Ishikawa (cell line): ENCODE measurements at regions not wholly inside any gene's neighbourhood (a gene's known extent, or its start where the extent isn't known, plus 50 kb on each side); places are given as distances from the start of the nearest gene placed in this dataset.

Experiments used
- CEBPB ChIP-seq: IDR thresholded peaks from 2 replicates; pipeline ENCODE4 v1.6.1; 2012
- CREB1 ChIP-seq: IDR thresholded peaks from 2 replicates; pipeline ENCODE4 v1.6.1; 2012; ENCODE audit warnings: low read depth
- EGR1 ChIP-seq: IDR thresholded peaks from 2 replicates; pipeline ENCODE4 v1.6.1; 2012
- EP300 ChIP-seq: IDR thresholded peaks from 2 replicates; pipeline ENCODE4 v1.6.1; 2012; ENCODE audit warnings: borderline replicate concordance
- FOXM1 ChIP-seq: IDR thresholded peaks from 2 replicates; pipeline ENCODE4 v1.6.1; 2012; ENCODE audit warnings: low read depth, borderline replicate concordance
- NFIC ChIP-seq: IDR thresholded peaks from 2 replicates; pipeline ENCODE4 v1.6.1; 2012
- RAD21 ChIP-seq: IDR thresholded peaks from 2 replicates; pipeline ENCODE4 v1.6.1; 2012; ENCODE audit warnings: low read depth
- TAF1 ChIP-seq: IDR thresholded peaks from 2 replicates; pipeline ENCODE4 v1.6.1; 2012; ENCODE audit warnings: low read depth, mild to moderate bottlenecking
- TCF12 ChIP-seq: IDR thresholded peaks from 2 replicates; pipeline ENCODE4 v1.6.1; 2012; ENCODE audit warnings: low read depth
- TEAD4 ChIP-seq: IDR thresholded peaks from 2 replicates; pipeline ENCODE4 v1.6.1; 2012
- YY1 ChIP-seq: IDR thresholded peaks from 2 replicates; pipeline ENCODE4 v1.6.1; 2012; ENCODE audit warnings: low read depth
- ZBTB7A ChIP-seq: IDR thresholded peaks from 2 replicates; pipeline ENCODE4 v1.6.1; 2012; ENCODE audit warnings: low read depth
- TF ChIP-seq, protein P1 (sequence below): IDR thresholded peaks from 2 replicates; pipeline ENCODE4 v1.6.1; 2012
- TF ChIP-seq, protein P2 (sequence below): IDR thresholded peaks from 2 replicates; pipeline ENCODE4 v1.6.1; 2012
- TF ChIP-seq, protein P3 (sequence below): IDR thresholded peaks from 2 replicates; pipeline ENCODE4 v1.6.1; 2012; ENCODE audit warnings: low read depth, mild to moderate bottlenecking

DNA sequence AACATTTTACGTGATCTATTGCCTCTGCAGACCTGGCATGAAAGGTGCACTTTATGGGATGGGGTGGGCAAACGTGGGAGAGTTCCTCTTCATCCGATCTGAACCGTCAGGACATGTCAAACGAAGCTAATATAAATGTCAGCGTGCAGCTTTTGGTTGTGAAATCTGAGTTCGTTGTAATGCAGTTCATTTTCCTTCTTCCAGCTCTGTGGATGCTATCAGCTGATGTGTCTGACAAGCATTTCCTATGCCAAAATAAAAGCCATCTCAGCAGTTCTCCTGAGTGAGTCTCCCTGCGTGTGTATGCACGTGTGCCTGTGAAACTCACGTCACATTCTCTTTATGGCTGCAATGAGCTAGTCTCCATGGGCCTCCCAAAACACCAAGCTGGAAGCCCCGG lies 512.3 kb downstream of the MCTP2 start:
- TF ChIP-seq RAD21 (no peak), FOXM1 (no peak), TAF1 (no peak), EGR1 (no peak), NFIC (no peak), ZBTB7A (no peak), TCF12 (no peak), CEBPB (no peak), TEAD4 (no peak)
- TF ChIP-seq, protein P1, sequence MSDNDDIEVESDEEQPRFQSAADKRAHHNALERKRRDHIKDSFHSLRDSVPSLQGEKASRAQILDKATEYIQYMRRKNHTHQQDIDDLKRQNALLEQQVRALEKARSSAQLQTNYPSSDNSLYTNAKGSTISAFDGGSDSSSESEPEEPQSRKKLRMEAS: no peak
- TF ChIP-seq, protein P2, sequence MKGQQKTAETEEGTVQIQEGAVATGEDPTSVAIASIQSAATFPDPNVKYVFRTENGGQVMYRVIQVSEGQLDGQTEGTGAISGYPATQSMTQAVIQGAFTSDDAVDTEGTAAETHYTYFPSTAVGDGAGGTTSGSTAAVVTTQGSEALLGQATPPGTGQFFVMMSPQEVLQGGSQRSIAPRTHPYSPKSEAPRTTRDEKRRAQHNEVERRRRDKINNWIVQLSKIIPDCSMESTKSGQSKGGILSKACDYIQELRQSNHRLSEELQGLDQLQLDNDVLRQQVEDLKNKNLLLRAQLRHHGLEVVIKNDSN: no peak
- TF ChIP-seq, protein P3, sequence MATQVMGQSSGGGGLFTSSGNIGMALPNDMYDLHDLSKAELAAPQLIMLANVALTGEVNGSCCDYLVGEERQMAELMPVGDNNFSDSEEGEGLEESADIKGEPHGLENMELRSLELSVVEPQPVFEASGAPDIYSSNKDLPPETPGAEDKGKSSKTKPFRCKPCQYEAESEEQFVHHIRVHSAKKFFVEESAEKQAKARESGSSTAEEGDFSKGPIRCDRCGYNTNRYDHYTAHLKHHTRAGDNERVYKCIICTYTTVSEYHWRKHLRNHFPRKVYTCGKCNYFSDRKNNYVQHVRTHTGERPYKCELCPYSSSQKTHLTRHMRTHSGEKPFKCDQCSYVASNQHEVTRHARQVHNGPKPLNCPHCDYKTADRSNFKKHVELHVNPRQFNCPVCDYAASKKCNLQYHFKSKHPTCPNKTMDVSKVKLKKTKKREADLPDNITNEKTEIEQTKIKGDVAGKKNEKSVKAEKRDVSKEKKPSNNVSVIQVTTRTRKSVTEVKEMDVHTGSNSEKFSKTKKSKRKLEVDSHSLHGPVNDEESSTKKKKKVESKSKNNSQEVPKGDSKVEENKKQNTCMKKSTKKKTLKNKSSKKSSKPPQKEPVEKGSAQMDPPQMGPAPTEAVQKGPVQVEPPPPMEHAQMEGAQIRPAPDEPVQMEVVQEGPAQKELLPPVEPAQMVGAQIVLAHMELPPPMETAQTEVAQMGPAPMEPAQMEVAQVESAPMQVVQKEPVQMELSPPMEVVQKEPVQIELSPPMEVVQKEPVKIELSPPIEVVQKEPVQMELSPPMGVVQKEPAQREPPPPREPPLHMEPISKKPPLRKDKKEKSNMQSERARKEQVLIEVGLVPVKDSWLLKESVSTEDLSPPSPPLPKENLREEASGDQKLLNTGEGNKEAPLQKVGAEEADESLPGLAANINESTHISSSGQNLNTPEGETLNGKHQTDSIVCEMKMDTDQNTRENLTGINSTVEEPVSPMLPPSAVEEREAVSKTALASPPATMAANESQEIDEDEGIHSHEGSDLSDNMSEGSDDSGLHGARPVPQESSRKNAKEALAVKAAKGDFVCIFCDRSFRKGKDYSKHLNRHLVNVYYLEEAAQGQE: no peak

DNA sequence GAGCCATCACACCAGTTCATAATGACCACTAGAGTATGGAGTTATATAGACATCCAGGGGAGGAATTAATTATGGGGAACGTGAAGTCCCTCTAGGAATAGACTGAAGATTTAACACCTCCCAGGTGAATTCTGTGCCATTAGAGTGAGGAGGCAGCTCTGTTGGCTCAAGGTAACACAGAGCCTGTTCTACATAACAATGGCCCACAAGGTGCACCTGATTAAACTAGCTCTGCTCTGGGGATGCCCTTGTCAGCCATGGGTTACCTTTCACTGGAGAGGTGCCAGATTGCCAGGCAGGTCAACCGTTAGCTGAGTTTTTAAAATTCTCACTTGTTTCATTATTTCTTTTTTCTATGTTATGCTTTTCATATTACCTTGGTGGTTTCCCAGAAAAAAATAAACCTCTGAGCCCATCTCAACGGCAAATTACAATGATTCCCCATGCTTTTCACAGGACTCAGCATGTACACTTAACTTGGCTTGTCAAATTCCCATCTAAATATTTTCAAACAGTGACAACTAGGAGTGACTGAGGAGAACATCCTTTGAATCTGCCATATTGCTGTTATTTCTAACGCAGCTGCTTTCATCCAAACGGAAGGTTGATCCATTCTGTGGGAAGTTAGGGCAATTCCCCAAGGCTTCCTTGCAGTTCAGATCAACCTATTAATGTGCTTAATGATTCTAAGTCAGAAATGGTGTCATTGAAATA lies 512.9 kb downstream of the MCTP2 start:
- TF ChIP-seq CREB1 (no peak), TAF1 (no peak), RAD21 (no peak), YY1 (no peak), EGR1 (no peak), TEAD4 (no peak), FOXM1 (no peak), EP300 (no peak), NFIC (no peak), ZBTB7A (no peak), TCF12 (no peak), CEBPB (no peak)
- TF ChIP-seq, protein P2: no peak
- TF ChIP-seq, protein P3: no peak
- TF ChIP-seq, protein P1: no peak

DNA sequence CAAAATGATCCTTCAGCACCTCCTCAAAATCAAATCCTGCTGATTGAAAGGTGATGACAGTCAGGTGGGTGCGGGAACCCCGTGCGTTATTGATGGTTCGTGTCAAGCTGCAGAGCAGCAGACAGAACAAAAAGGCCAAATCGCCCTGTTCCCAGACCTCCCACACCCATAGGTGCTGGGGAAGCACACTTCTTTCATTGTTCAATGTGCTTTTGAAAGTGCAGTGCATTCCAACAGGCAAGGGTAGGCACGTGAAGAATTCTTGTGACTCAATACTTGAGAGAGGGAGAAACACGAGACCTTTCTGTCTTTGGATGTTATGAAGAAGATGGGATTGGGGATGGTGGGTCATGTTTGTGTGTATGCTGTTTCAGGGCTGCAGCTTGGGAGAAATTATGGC lies 514.0 kb downstream of the MCTP2 start:
- TF ChIP-seq RAD21 (no peak), FOXM1 (no peak), YY1 (no peak), EP300 (no peak), EGR1 (no peak), TEAD4 (no peak), CREB1 (no peak), ZBTB7A (no peak), TCF12 (no peak), TAF1 (no peak), CEBPB (no peak), NFIC (no peak)
- TF ChIP-seq, protein P1: no peak
- TF ChIP-seq, protein P3: no peak
- TF ChIP-seq, protein P2: no peak
